ENCODE measurements at regions not wholly inside any gene's neighbourhood (a gene's known extent, or its start where the extent isn't known, plus 50 kb on each side); places are given as distances from the start of the nearest gene placed in this dataset.

DNA sequence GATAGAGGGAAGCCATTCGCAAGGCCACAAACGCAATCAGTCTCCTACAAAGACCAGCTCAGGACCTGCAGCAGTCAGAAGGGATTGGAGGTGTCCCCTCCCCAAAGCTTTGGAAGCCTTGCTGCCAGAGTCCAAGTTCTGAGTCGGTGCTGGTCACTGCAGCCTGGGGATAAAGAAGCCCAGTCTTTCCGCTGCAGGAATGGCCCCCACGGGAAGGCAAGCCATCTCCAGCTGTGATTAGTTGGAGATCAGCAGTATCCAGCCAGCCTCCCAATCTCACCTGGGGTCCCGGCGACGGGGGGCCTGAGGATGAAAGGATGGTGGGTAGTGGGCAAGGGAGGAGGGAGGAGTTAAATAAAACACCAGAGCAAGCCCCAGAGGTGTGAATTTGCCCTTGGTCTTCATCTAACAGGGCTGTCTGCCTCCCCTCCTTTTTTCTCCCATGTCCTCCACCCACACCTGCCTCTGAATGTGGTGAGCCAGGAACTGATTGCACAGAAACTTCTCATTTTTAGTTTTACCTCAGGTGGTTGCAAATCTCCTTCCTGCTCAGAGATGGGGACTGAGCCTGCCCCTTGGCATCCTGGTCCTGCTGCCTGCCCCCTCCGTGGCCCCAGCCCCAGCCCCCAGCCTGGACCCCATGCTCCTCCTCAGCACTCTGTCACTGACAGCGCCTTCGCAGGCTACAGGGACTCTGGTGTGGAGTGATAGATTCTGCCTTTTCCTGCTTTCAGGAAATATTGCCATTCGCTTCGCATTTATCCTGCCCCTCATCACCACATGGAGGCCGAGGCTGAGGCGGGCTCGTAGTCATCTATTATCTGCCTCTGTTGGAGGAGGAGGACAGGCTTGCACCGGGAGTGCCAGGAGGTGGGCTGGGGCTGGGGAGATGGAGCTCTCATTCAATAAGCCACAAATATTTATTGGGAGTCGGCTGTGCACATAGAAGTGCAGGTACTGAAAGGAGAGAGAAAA lies 262.9 kb upstream of the SDK2 start:
- Histone ChIP-seq H3K36me3 (no peaks in the 10 kb centered on the region), H3K4me3 (no peak overlapping the region), H3K9me3 (no peaks in the 10 kb centered on the region), H3K27ac (no peak overlapping the region), H3K4me1 (peaks cover 0 to 4% of the 10 kb centered on the region in 2 donors), H3K27me3 (peaks cover 0 to 62% of the 10 kb centered on the region in 2 donors)
- DNase-seq (no peak), ATAC-seq (no peak)
- intact Hi-C loops (cut with DNase I): no loop called here
- TF ChIP-seq, protein P1, sequence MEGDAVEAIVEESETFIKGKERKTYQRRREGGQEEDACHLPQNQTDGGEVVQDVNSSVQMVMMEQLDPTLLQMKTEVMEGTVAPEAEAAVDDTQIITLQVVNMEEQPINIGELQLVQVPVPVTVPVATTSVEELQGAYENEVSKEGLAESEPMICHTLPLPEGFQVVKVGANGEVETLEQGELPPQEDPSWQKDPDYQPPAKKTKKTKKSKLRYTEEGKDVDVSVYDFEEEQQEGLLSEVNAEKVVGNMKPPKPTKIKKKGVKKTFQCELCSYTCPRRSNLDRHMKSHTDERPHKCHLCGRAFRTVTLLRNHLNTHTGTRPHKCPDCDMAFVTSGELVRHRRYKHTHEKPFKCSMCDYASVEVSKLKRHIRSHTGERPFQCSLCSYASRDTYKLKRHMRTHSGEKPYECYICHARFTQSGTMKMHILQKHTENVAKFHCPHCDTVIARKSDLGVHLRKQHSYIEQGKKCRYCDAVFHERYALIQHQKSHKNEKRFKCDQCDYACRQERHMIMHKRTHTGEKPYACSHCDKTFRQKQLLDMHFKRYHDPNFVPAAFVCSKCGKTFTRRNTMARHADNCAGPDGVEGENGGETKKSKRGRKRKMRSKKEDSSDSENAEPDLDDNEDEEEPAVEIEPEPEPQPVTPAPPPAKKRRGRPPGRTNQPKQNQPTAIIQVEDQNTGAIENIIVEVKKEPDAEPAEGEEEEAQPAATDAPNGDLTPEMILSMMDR (IDR thresholded peaks at IDR 0.05): no peak

DNA sequence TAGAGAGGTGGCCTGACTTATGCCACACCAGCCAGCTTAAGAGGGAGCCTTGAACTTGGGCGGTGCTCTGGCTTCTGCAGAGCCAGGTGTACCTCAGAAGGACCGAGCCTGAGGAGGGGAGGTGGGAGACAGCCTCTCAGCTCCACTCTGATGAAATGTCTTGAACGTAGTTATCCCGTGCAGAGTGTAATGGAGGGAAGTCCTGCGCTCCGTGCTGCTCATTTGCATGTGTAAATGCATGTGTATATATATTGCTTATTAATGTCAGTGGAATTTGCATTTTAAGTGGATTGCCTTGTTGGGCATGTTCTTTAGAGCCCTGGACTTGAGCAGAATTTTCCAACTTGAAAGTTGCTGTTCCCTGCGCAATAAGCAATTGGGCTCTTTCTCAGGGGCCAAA lies 264.9 kb upstream of the SDK2 start:
- Histone ChIP-seq H3K4me3 (no peak overlapping the region), H3K4me1 (no peaks in the 10 kb centered on the region), H3K27ac (no peak overlapping the region), H3K9me3 (no peaks in the 10 kb centered on the region), H3K36me3 (no peaks in the 10 kb centered on the region), H3K27me3 (peaks cover 0 to 52% of the 10 kb centered on the region in 2 donors)
- intact Hi-C loops (cut with DNase I): no loop called here
- no peak for DNase-seq
- TF ChIP-seq, protein P1 (IDR thresholded peaks at IDR 0.05): no peak
- ATAC-seq: no peak

DNA sequence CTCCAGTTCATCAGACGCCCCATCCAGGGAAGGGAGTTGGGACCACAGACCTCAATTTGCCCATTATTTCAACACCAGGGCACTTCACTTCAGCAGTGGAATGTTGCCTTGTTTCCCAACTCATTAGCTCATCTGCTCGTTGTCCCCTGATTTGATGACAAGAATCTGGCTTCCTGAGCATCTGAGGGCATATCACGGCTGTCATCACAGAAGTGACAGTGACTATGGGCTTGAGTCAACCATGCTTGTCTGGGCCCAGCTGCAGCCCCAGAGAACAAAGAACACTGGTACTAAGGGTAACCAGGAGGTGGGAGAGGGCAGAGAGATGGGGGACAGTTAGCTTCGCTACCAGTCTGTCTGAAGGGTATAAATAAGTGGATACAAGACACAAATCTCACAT lies 266.0 kb upstream of the SDK2 start:
- peaks cover 0 to 42% of the 10 kb centered on the region in 2 donors for H3K27me3 ChIP-seq
- intact Hi-C loops (cut with DNase I): no loop called here
- no peak overlapping the region for H3K27ac ChIP-seq
- TF ChIP-seq, protein P1 (IDR thresholded peaks at IDR 0.05): no peak
- H3K4me3 ChIP-seq: no peak overlapping the region
- DNase-seq: no peak
- H3K9me3 ChIP-seq: peaks cover 0 to 2% of the 10 kb centered on the region in 2 donors
- H3K4me1 ChIP-seq: no peaks in the 10 kb centered on the region
- no peaks in the 10 kb centered on the region for H3K36me3 ChIP-seq
- no peak for ATAC-seq

DNA sequence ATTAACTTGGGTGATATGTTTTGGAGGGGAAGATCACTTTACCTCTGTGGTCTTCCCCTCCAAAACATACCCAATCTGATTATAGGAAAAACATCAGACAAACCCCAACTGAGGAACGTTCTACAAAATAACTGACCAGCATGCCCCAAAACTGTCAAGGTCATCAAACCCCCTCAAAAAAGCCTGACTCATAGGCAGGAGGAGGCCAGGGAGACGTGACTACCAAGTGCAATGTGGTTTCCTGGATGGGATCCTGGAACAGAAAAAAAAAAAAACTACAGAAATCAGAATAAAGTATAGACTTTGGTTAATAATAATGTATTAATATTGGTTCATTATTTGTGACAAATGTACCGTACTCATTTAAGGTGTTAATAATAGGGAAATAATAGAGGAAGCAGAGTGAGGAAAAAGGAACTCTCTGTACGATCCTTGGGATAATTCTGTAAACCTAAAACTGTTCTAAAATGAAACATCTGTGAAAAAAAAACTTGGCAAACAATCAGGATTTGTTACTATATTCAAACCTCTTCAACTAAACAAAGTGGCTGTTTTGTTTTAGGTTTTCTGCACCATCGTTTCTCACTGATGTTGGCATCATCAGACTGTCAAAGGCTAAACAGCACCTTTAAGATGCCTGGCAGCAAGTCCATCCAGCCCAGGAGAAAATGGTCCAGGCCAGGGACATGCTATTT lies 266.7 kb upstream of the SDK2 start:
- H3K4me1 ChIP-seq: no peaks in the 10 kb centered on the region
- H3K27me3 ChIP-seq: peaks cover 0 to 41% of the 10 kb centered on the region in 2 donors
- peaks cover 0 to 9% of the 10 kb centered on the region in 2 donors for H3K9me3 ChIP-seq
- intact Hi-C loops (cut with DNase I): no loop called here
- TF ChIP-seq, protein P1 (IDR thresholded peaks at IDR 0.05): no peak
- ATAC-seq (no peak), DNase-seq (peak in 1 of 4 donors; percentile 19)
- H3K4me3 ChIP-seq: no peak overlapping the region
- H3K27ac ChIP-seq: no peak overlapping the region
- no peaks in the 10 kb centered on the region for H3K36me3 ChIP-seq

All from left lung (tissue), 4 donors.